Esophagus squamous epithelium (tissue), 5 donors: ENCODE measurements at regions not wholly inside any gene's neighbourhood (a gene's known extent, or its start where the extent isn't known, plus 50 kb on each side); places are given as distances from the start of the nearest gene placed in this dataset.
A peak's percentile ranks its signal among the peaks of the same experiment; 100 is the strongest.

ENCODE experiments used
- DNase-seq: peaks from one replicate; lab custom pipeline; 2025; lab: John Stamatoyannopoulos, UW
- H3K27ac ChIP-seq, 4 donors: fragments of 200-600 bp; sonication (generic); one replicate each; pipeline ENCODE4 v1.5.1; 2016 to 2019; ENCODE audit warnings: mild to moderate bottlenecking in 1 of 4
- H3K27me3 ChIP-seq, 4 donors: fragments of 200-600 bp; sonication (generic); 1 replicate in 3 of 4; 2 replicates in 1 of 4; pipeline versions ENCODE4 v1.5.1 to v1.6.0; 2017 to 2021; ENCODE audit warnings: antibody characterized with exemption in 1 of 4
- H3K36me3 ChIP-seq, 3 donors: fragments of 200-600 bp; sonication (generic); one replicate each; pipeline ENCODE4 v1.5.1; 2016 to 2019
- H3K4me1 ChIP-seq, 3 donors: fragments of 200-600 bp; sonication (generic); one replicate each; pipeline ENCODE4 v1.5.1; 2017 to 2019
- H3K4me3 ChIP-seq, 4 donors: fragments of 200-600 bp; sonication (generic); 1 replicate in 3 of 4; 2 replicates in 1 of 4; pipeline ENCODE4 v1.5.1; 2016 to 2019; ENCODE audit warnings: mild to moderate bottlenecking in 2 of 4, moderate library complexity in 1 of 4
- H3K9me3 ChIP-seq, 3 donors: fragments of 200-600 bp; sonication (generic); one replicate each; pipeline ENCODE4 v1.5.1; 2016 to 2019
- POLR2A ChIP-seq, 4 donors: fragments of 450-650 bp; IDR thresholded peaks; one replicate each; pipeline ENCODE4 v1.6.1; 2017; ENCODE audit warnings: antibody characterized with exemption in 4 of 4, mild to moderate bottlenecking in 4 of 4, moderate library complexity in 3 of 4
- WGBS, 2 donors: methylation state at CpG; one replicate each; pipeline ENCODE4 v1.1.5; 2018; 5-methylcytosine and 5-hydroxymethylcytosine counted together
- intact Hi-C: fragments of 100-400 bp; cut with DNase I; formaldehyde crosslinking; loops from one replicate; pipeline ENCODE4 v1.15.0; 2022
- TF ChIP-seq, protein P1 (sequence below), 6 experiments: fragments of 450-650 bp in 4 of 6; fragments of 200-600 bp in 2 of 6; sonication (generic) in 2 of 6; IDR thresholded peaks; one replicate each; pipeline ENCODE4 v1.5.1; 2016 to 2019; ENCODE audit warnings: antibody characterized with exemption in 6 of 6, mild to moderate bottlenecking in 4 of 6, moderate library complexity in 4 of 6
- donor health status: DM: yes; HTN: yes; CAD: no.

DNA sequence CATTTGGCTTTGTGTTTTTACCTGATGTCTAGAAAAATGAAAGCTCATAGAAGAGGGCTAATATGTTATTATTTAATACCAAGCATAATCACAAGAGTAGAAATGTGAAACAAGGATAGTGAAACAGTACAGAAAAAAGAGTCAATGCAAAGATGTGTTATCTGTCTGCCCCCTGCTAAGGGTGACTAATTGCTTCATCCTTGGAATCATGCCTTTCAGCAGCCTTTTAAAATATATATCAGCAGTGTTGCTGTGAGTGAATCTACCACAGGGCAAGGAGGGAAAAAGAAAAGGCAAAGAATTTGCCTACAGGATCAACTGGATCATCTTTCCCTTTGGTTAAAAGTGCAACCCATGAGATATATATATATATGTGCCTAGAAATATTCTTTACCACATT lies 867.2 kb upstream of the RAG2 start:
- TF ChIP-seq POLR2A (IDR thresholded peaks at IDR 0.05): no peak
- TF ChIP-seq, protein P1, sequence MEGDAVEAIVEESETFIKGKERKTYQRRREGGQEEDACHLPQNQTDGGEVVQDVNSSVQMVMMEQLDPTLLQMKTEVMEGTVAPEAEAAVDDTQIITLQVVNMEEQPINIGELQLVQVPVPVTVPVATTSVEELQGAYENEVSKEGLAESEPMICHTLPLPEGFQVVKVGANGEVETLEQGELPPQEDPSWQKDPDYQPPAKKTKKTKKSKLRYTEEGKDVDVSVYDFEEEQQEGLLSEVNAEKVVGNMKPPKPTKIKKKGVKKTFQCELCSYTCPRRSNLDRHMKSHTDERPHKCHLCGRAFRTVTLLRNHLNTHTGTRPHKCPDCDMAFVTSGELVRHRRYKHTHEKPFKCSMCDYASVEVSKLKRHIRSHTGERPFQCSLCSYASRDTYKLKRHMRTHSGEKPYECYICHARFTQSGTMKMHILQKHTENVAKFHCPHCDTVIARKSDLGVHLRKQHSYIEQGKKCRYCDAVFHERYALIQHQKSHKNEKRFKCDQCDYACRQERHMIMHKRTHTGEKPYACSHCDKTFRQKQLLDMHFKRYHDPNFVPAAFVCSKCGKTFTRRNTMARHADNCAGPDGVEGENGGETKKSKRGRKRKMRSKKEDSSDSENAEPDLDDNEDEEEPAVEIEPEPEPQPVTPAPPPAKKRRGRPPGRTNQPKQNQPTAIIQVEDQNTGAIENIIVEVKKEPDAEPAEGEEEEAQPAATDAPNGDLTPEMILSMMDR (IDR thresholded peaks at IDR 0.05): no peak
- intact Hi-C loops: no loop called here
- no peaks in the 10 kb centered on the region for H3K27me3 ChIP-seq
- no peaks in the 10 kb centered on the region for H3K4me1 ChIP-seq
- no peak overlapping the region for H3K4me3 ChIP-seq
- no peak for DNase-seq
- H3K36me3 ChIP-seq: no peaks in the 10 kb centered on the region
- no peaks in the 10 kb centered on the region for H3K9me3 ChIP-seq
- no peak overlapping the region for H3K27ac ChIP-seq

DNA sequence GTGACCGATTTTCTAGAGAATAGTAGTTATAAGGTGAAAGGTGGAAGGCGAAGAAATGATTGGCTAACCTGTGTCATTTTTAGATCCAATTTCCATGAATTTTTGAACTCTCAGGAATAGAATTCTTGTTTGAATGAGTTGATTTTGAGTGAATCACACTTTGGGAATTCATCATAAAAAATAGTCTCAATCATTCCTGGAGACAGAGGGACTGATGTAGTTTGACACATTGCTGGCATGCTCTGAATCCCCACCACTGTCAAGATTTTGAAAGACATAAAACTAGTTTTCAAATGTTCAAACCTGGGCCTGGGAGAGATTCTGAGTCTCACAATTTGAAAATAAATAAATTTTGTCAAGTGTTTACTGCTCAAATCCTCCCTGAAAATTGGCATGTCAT lies 861.4 kb upstream of the RAG2 start:
- WGBS, 2 donors: 91 to 95% methylated on average over 2 of the region's 2 CpGs
- Histone ChIP-seq H3K27ac (no peak overlapping the region), H3K4me3 (no peak overlapping the region), H3K27me3 (no peaks in the 10 kb centered on the region), H3K36me3 (no peaks in the 10 kb centered on the region), H3K4me1 (no peaks in the 10 kb centered on the region), H3K9me3 (no peaks in the 10 kb centered on the region)
- TF ChIP-seq, protein P1 (IDR thresholded peaks at IDR 0.05): no peak
- no peak for TF ChIP-seq POLR2A (IDR thresholded peaks at IDR 0.05)
- intact Hi-C loops: no loop called here
- no peak for DNase-seq

DNA sequence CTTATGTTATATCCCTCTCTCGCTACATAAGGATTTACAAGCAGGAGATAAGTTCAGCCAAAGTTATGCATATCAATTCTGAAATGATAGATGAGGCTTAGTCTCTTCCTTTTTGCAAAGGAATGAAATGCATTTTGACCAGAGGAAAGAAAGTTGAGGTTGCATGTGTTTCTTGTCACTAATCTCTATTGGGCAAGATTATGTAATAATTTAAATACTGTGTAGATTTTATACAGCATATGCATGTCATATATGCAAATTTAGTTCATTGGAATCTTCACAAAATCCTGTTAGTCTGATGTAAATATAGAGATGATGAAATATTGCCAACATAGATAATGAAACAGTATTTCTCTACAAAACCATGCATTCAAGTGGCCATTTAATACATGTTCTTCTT lies 858.7 kb upstream of the RAG2 start:
- no peak for TF ChIP-seq POLR2A (IDR thresholded peaks at IDR 0.05)
- TF ChIP-seq, protein P1 (IDR thresholded peaks at IDR 0.05): no peak

DNA sequence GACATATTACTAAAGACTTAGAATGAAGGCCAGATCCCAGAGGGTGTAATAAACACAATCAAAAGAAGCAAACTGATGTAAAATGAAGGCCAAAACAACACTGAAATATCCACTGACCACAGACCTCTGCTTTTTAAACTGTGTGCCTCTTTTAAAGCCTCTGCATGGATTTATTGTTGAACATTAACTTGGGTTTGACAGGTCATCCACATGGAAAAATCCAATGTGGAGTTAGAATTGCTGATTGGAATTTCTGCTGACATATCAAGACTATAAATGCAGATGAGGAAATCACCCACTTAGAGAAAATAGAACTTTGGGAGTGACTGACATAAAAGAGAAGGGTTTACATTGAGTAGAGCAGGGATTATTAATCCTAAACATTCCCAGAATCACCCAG lies 853.9 kb upstream of the RAG2 start:
- Histone ChIP-seq H3K9me3 (no peaks in the 10 kb centered on the region), H3K27me3 (no peaks in the 10 kb centered on the region), H3K4me1 (no peaks in the 10 kb centered on the region), H3K27ac (no peak overlapping the region), H3K36me3 (no peaks in the 10 kb centered on the region), H3K4me3 (no peak overlapping the region)
- intact Hi-C loops: no loop called here
- no peak for TF ChIP-seq POLR2A (IDR thresholded peaks at IDR 0.05)
- DNase-seq: no peak

More for the DNA sequence above, 858.7 kb upstream of the RAG2 start:
- 50 to 63% methylated on average over 1 of the region's 1 CpG for WGBS, 2 donors
- intact Hi-C loops: no loop called here
- Histone ChIP-seq H3K36me3 (no peaks in the 10 kb centered on the region), H3K4me1 (no peaks in the 10 kb centered on the region), H3K9me3 (no peaks in the 10 kb centered on the region), H3K27me3 (no peaks in the 10 kb centered on the region), H3K27ac (no peak overlapping the region), H3K4me3 (no peak overlapping the region)
- DNase-seq: no peak

DNA sequence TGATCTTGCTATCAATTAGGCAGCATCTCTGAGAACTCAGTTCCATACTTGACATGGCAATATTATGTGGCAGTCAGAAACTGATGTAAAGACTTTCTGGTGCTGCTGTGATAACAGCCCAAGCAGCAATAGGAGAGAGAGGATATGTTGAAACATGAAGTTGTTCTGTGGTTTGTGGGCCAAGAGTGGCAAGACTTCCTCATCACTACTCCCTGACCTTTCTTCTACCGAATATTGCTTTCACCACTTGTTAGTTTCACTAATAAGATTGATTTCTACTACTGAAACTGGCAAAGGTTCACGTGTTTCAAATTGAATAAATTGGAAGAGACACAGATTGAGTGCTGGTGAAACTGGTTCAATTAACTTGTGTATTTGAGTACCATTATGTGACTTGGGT lies 852.6 kb upstream of the RAG2 start:
- no peaks in the 10 kb centered on the region for H3K27me3 ChIP-seq
- no peak overlapping the region for H3K27ac ChIP-seq
- H3K4me3 ChIP-seq: no peak overlapping the region
- H3K9me3 ChIP-seq: no peaks in the 10 kb centered on the region
- TF ChIP-seq POLR2A (IDR thresholded peaks at IDR 0.05): no peak
- TF ChIP-seq, protein P1 (IDR thresholded peaks at IDR 0.05): no peak
- no peak for DNase-seq
- H3K4me1 ChIP-seq: no peaks in the 10 kb centered on the region
- intact Hi-C loops: no loop called here
- H3K36me3 ChIP-seq: no peaks in the 10 kb centered on the region
- 42 to 47% methylated on average over 2 of the region's 2 CpGs for WGBS, 2 donors

DNA sequence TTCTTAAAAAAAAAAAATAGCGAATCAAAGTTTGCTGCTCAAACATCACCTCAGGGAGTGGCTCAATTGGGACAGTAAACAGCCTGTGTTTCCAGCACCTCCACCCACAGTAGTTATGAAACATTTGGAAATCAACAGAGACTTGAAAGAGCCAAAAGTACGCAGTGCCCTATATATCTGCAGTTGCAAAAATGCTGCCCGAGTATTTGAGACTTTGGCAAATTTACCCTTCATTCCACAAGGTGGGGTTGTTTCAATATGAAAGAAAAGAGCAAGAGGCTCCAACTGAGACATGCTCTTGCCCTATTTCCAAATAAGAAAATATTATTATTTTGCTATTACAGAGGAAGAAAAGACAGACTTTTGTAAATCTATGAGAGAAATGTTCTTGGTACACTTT lies 851.1 kb upstream of the RAG2 start:
- 17 to 27% methylated on average over 3 of the region's 3 CpGs for WGBS, 2 donors
- intact Hi-C loops: no loop called here
- no peak for DNase-seq
- Histone ChIP-seq H3K4me3 (no peak overlapping the region), H3K4me1 (no peaks in the 10 kb centered on the region), H3K27me3 (no peaks in the 10 kb centered on the region), H3K9me3 (no peaks in the 10 kb centered on the region), H3K27ac (no peak overlapping the region), H3K36me3 (no peaks in the 10 kb centered on the region)
- TF ChIP-seq POLR2A (IDR thresholded peaks at IDR 0.05): no peak
- TF ChIP-seq, protein P1 (IDR thresholded peaks at IDR 0.05): peak in 1 of 6 experiments; percentile 7
